ENCODE measurements at regions not wholly inside any gene's neighbourhood (a gene's known extent, or its start where the extent isn't known, plus 50 kb on each side); places are given as distances from the start of the nearest gene placed in this dataset.

DNA sequence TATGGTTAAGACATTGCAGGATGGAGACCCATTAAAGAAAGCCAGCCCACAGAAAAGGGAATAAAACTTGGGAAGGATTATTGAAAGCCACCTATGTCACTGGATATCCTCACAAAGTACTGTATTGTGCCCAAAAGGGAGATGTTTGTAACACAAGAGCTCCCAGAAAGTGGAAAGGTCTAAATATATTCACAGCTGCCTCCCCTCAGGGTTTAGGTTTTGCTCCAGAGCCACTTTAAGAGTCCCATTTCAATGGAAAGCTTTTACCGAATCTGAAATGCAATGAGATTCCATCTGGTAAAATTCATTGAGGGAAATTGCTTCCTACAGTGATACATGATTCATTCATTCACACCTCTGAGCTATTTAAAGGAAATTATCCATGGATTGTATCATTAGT lies 176.4 kb downstream of the XPNPEP1 start:
- TF ChIP-seq CHD1 (IDR thresholded peaks at IDR 0.05; ENCODE audit: low read depth, low read length) (no peak), SMC3 (IDR thresholded peaks at IDR 0.05; ENCODE audit: low read depth, low read length) (no peak), MXI1 (IDR thresholded peaks at IDR 0.05; ENCODE audit: borderline replicate concordance, low read depth, low read length) (no peak)
- TF ChIP-seq, protein P1, sequence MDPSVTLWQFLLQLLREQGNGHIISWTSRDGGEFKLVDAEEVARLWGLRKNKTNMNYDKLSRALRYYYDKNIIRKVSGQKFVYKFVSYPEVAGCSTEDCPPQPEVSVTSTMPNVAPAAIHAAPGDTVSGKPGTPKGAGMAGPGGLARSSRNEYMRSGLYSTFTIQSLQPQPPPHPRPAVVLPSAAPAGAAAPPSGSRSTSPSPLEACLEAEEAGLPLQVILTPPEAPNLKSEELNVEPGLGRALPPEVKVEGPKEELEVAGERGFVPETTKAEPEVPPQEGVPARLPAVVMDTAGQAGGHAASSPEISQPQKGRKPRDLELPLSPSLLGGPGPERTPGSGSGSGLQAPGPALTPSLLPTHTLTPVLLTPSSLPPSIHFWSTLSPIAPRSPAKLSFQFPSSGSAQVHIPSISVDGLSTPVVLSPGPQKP (IDR thresholded peaks at IDR 0.05; ENCODE audit: borderline replicate concordance, low read depth, low read length) = no peak
- H2BK15ac ChIP-seq (ENCODE audit: low read depth, low read length) = no peak overlapping the region
- CTCF ChIA-PET = no interaction called here
- no peak overlapping the region for H2AK5ac ChIP-seq (ENCODE audit: low read depth, low read length)
- no peak overlapping the region for H3K23ac ChIP-seq (ENCODE audit: low read depth, low read length)
- no peak overlapping the region for H3K14ac ChIP-seq (replicated peaks; ENCODE audit: low read depth, low read length)
- dilution Hi-C loops (cut with HindIII; ENCODE audit: low sequenced_read_pairs, unreplicated experiment) = no loop called here
- no peak overlapping the region for H2BK20ac ChIP-seq (ENCODE audit: low read depth, low read length)
- no peak overlapping the region for H3K27ac ChIP-seq (ENCODE audit: insufficient read depth, low read length)
- no peak overlapping the region for H3K4me3 ChIP-seq (ENCODE audit: insufficient read depth, low read depth, low read length)
- no peaks in the 10 kb centered on the region for H3K4me1 ChIP-seq (ENCODE audit: control insufficient read depth, insufficient read depth, low read length)
- H4K8ac ChIP-seq (ENCODE audit: low read depth in 2 of 2, low read length in 2 of 2) = no peak overlapping the region
- H4K20me1 ChIP-seq (ENCODE audit: insufficient read depth, low read length) = no peaks in the 10 kb centered on the region
- intact Hi-C loops (cut with micrococcal nuclease) = no loop called here
- H2BK5ac ChIP-seq (ENCODE audit: low read depth, low read length, poor library complexity, severe bottlenecking) = no peak overlapping the region
- in situ Hi-C loops (cut with MboI; ENCODE audit: low sequenced_read_pairs) = no loop called here
- no peak overlapping the region for H3K18ac ChIP-seq (ENCODE audit: low read depth, low read length)
- H4K91ac ChIP-seq (ENCODE audit: insufficient read depth, low read depth, low read length) = no peak overlapping the region
- DNase-seq (no peak), ATAC-seq (ENCODE audit: low read depth) (no peak)
- no peak overlapping the region for H3K56ac ChIP-seq (ENCODE audit: extremely low read depth, insufficient read depth, low read length)
- no peak overlapping the region for H2AFZ ChIP-seq (replicated peaks; ENCODE audit: low read length, poor library complexity)
- H2AK9ac ChIP-seq (replicated peaks; ENCODE audit: low read depth, low read length, poor library complexity) = no peak overlapping the region
- H3K4me2 ChIP-seq (ENCODE audit: low read depth, low read length) = no peak overlapping the region
- no peak overlapping the region for H3K4ac ChIP-seq (ENCODE audit: low read depth, low read length)
- POLR2A ChIA-PET (ENCODE audit: unreplicated experiment) = no interaction called here
- no peaks in the 10 kb centered on the region for H3K79me1 ChIP-seq (ENCODE audit: low read depth in 1 of 2, low read length in 2 of 2)
- H3K27me3 ChIP-seq (ENCODE audit: control insufficient read depth, insufficient read depth, low read length) = no peaks in the 10 kb centered on the region
- H3K9me3 ChIP-seq (ENCODE audit: control insufficient read depth, insufficient read depth, low read length) = no peaks in the 10 kb centered on the region
- H4K5ac ChIP-seq (ENCODE audit: low read depth, low read length) = no peak overlapping the region
- no peaks in the 10 kb centered on the region for H3K36me3 ChIP-seq (ENCODE audit: control insufficient read depth, insufficient read depth, low read length)
- whole genome bisulfite sequencing, 2 experiments (ENCODE audit: extremely low coverage in 2 of 2, insufficient read length in 1 of 2) = no CpG with 5 or more reads among the region's 1 CpG
- H3K9me1 ChIP-seq (ENCODE audit: insufficient read depth, low read length) = no peaks in the 10 kb centered on the region
- H3K9ac ChIP-seq (ENCODE audit: low read depth, low read length) = no peak overlapping the region
- no peak overlapping the region for H2BK120ac ChIP-seq (ENCODE audit: low read depth, low read length)
- BruUV-seq (replicated peaks) = no TSS peak

Measured in IMR-90 (cell line).